T-helper 1 cell treated with Interleukin-12 subunit alpha and Interleukin-12 subunit beta and Interleukin-4 antibody, amounts not matched to agents 30 μg/mL and 1 μg/mL, for 36 hours (primary cell): ENCODE measurements at regions not wholly inside any gene's neighbourhood (a gene's known extent, or its start where the extent isn't known, plus 50 kb on each side); places are given as distances from the start of the nearest gene placed in this dataset.
"Not testable (repeated sequence)": the region's sequence is repeated elsewhere in the genome, so short reads cannot be mapped to it uniquely, and the experiment has no call there.

Source experiments
- H3K27ac Mint-ChIP-seq: one replicate; pipeline ENCODE4 v1.8.0; 2021; ENCODE audit warnings: mild to moderate bottlenecking, mixed read lengths
- H3K27me3 Mint-ChIP-seq: one replicate; pipeline ENCODE4 v1.8.0; 2021; ENCODE audit warnings: low read depth, mixed read lengths
- H3K36me3 Mint-ChIP-seq: one replicate; pipeline ENCODE4 v1.8.0; 2021; ENCODE audit warnings: low read depth, mixed read lengths
- H3K4me1 Mint-ChIP-seq: one replicate; pipeline ENCODE4 v1.8.0; 2021; ENCODE audit warnings: low read depth, mixed read lengths
- H3K4me3 Mint-ChIP-seq: one replicate; pipeline ENCODE4 v1.8.0; 2021; ENCODE audit warnings: mild to moderate bottlenecking, moderate library complexity, mixed read lengths
- H3K9me3 Mint-ChIP-seq: one replicate; pipeline ENCODE4 v1.8.0; 2021; ENCODE audit warnings: mixed read lengths

- Mint-ChIP-seq H3K4me3 (no peak overlapping the region), H3K27me3 (no peaks in the 10 kb centered on the region), H3K9me3 (peaks cover 4% of the 10 kb centered on the region), H3K4me1 (no peaks in the 10 kb centered on the region), H3K36me3 (no peaks in the 10 kb centered on the region), H3K27ac (no peak overlapping the region)
These were observed 652.2 kb upstream of the KCND2 start for GRCh38 chr7:119620769-119621168.

GRCh38 chr7:119623427-119623826 lies 649.5 kb upstream of the KCND2 start:
- no peak overlapping the region for H3K27ac Mint-ChIP-seq
- no peaks in the 10 kb centered on the region for H3K27me3 Mint-ChIP-seq
- H3K4me1 Mint-ChIP-seq: no peaks in the 10 kb centered on the region
- no peaks in the 10 kb centered on the region for H3K36me3 Mint-ChIP-seq
- H3K9me3 Mint-ChIP-seq: no peaks in the 10 kb centered on the region
- no peak overlapping the region for H3K4me3 Mint-ChIP-seq

- Mint-ChIP-seq H3K36me3 (no peaks in the 10 kb centered on the region), H3K4me1 (no peaks in the 10 kb centered on the region), H3K9me3 (no peaks in the 10 kb centered on the region), H3K4me3 (no peak overlapping the region), H3K27me3 (no peaks in the 10 kb centered on the region), H3K27ac (no peak overlapping the region)
These were observed 642.5 kb upstream of the KCND2 start for GRCh38 chr7:119630406-119630969.

GRCh38 chr7:119633812-119634211 lies 639.2 kb upstream of the KCND2 start:
- not testable (repeated sequence) for H3K4me1 Mint-ChIP-seq, H3K27me3 Mint-ChIP-seq, H3K4me3 Mint-ChIP-seq, H3K36me3 Mint-ChIP-seq, H3K27ac Mint-ChIP-seq, H3K9me3 Mint-ChIP-seq

- Mint-ChIP-seq H3K4me3 (no peak overlapping the region), H3K36me3 (no peaks in the 10 kb centered on the region), H3K27me3 (no peaks in the 10 kb centered on the region), H3K9me3 (peaks cover 26% of the 10 kb centered on the region), H3K4me1 (no peaks in the 10 kb centered on the region), H3K27ac (no peak overlapping the region)
These were observed 632.6 kb upstream of the KCND2 start for GRCh38 chr7:119640326-119640725.

GRCh38 chr7:119640861-119641260 lies 632.1 kb upstream of the KCND2 start:
- no peaks in the 10 kb centered on the region for H3K36me3 Mint-ChIP-seq
- H3K27me3 Mint-ChIP-seq: no peaks in the 10 kb centered on the region
- no peak overlapping the region for H3K27ac Mint-ChIP-seq
- no peaks in the 10 kb centered on the region for H3K4me1 Mint-ChIP-seq
- H3K9me3 Mint-ChIP-seq: peaks cover 26% of the 10 kb centered on the region
- no peak overlapping the region for H3K4me3 Mint-ChIP-seq

- no peaks in the 10 kb centered on the region for H3K4me1 Mint-ChIP-seq
- no peaks in the 10 kb centered on the region for H3K27me3 Mint-ChIP-seq
- H3K36me3 Mint-ChIP-seq: no peaks in the 10 kb centered on the region
- peaks cover 21% of the 10 kb centered on the region for H3K9me3 Mint-ChIP-seq
- H3K27ac Mint-ChIP-seq: no peak overlapping the region
- H3K4me3 Mint-ChIP-seq: no peak overlapping the region
These were observed 629.4 kb upstream of the KCND2 start for GRCh38 chr7:119643558-119643957.

GRCh38 chr7:119647286-119647685 lies 625.7 kb upstream of the KCND2 start:
- no peak overlapping the region for H3K27ac Mint-ChIP-seq
- no peak overlapping the region for H3K4me3 Mint-ChIP-seq
- no peaks in the 10 kb centered on the region for H3K27me3 Mint-ChIP-seq
- H3K36me3 Mint-ChIP-seq: no peaks in the 10 kb centered on the region
- peaks cover 16% of the 10 kb centered on the region for H3K9me3 Mint-ChIP-seq
- H3K4me1 Mint-ChIP-seq: no peaks in the 10 kb centered on the region

- H3K27me3 Mint-ChIP-seq: not testable (repeated sequence)
These were observed 624.2 kb upstream of the KCND2 start for GRCh38 chr7:119648752-119649151.

GRCh38 chr7:119660080-119660479 lies 612.9 kb upstream of the KCND2 start:
- H3K4me3 Mint-ChIP-seq: no peak overlapping the region

More at GRCh38 chr7:119648752-119649151, 624.2 kb upstream of the KCND2 start:
- H3K27ac Mint-ChIP-seq, H3K4me3 Mint-ChIP-seq, H3K9me3 Mint-ChIP-seq, H3K36me3 Mint-ChIP-seq, H3K4me1 Mint-ChIP-seq: not testable (repeated sequence)

GRCh38 chr7:119664601-119665000 lies 608.4 kb upstream of the KCND2 start:
- H3K4me1 Mint-ChIP-seq: no peaks in the 10 kb centered on the region
- no peaks in the 10 kb centered on the region for H3K27me3 Mint-ChIP-seq
- H3K36me3 Mint-ChIP-seq: no peaks in the 10 kb centered on the region
- H3K27ac Mint-ChIP-seq: no peak overlapping the region
- H3K4me3 Mint-ChIP-seq: no peak overlapping the region
- H3K9me3 Mint-ChIP-seq: peaks cover 11% of the 10 kb centered on the region

More at GRCh38 chr7:119660080-119660479, 612.9 kb upstream of the KCND2 start:
- Mint-ChIP-seq H3K27ac (no peak overlapping the region), H3K9me3 (peaks cover 11% of the 10 kb centered on the region), H3K36me3 (no peaks in the 10 kb centered on the region), H3K4me1 (no peaks in the 10 kb centered on the region), H3K27me3 (no peaks in the 10 kb centered on the region)

- no peak overlapping the region for H3K4me3 Mint-ChIP-seq
- H3K27me3 Mint-ChIP-seq: no peaks in the 10 kb centered on the region
- no peaks in the 10 kb centered on the region for H3K4me1 Mint-ChIP-seq
- no peaks in the 10 kb centered on the region for H3K36me3 Mint-ChIP-seq
- no peak overlapping the region for H3K27ac Mint-ChIP-seq
- H3K9me3 Mint-ChIP-seq: peaks cover 11% of the 10 kb centered on the region
These were observed 607.2 kb upstream of the KCND2 start for GRCh38 chr7:119665796-119666195.

- H3K4me1 Mint-ChIP-seq: no peaks in the 10 kb centered on the region
- no peaks in the 10 kb centered on the region for H3K27me3 Mint-ChIP-seq
- H3K9me3 Mint-ChIP-seq: peaks cover 3% of the 10 kb centered on the region
- H3K36me3 Mint-ChIP-seq: no peaks in the 10 kb centered on the region
- H3K27ac Mint-ChIP-seq: no peak overlapping the region
- no peak overlapping the region for H3K4me3 Mint-ChIP-seq
These were observed 591.6 kb upstream of the KCND2 start for GRCh38 chr7:119681336-119681735.

GRCh38 chr7:119684763-119685162 lies 588.2 kb upstream of the KCND2 start:
- Mint-ChIP-seq H3K4me3 (no peak overlapping the region), H3K36me3 (no peaks in the 10 kb centered on the region), H3K27ac (no peak overlapping the region), H3K4me1 (no peaks in the 10 kb centered on the region), H3K27me3 (no peaks in the 10 kb centered on the region), H3K9me3 (peaks cover 4% of the 10 kb centered on the region)

- H3K9me3 Mint-ChIP-seq: peaks cover 4% of the 10 kb centered on the region
- H3K4me1 Mint-ChIP-seq: no peaks in the 10 kb centered on the region
- no peaks in the 10 kb centered on the region for H3K27me3 Mint-ChIP-seq
- H3K4me3 Mint-ChIP-seq: no peak overlapping the region
- H3K36me3 Mint-ChIP-seq: no peaks in the 10 kb centered on the region
- no peak overlapping the region for H3K27ac Mint-ChIP-seq
These were observed 587.1 kb upstream of the KCND2 start for GRCh38 chr7:119685906-119686305.

GRCh38 chr7:119688831-119689230 lies 584.1 kb upstream of the KCND2 start:
- H3K36me3 Mint-ChIP-seq: no peaks in the 10 kb centered on the region
- no peak overlapping the region for H3K27ac Mint-ChIP-seq
- H3K4me1 Mint-ChIP-seq: no peaks in the 10 kb centered on the region
- no peak overlapping the region for H3K4me3 Mint-ChIP-seq
- H3K27me3 Mint-ChIP-seq: no peaks in the 10 kb centered on the region
- peaks cover 4% of the 10 kb centered on the region for H3K9me3 Mint-ChIP-seq
